T-cell (primary cell): ENCODE measurements at regions not wholly inside any gene's neighbourhood (a gene's known extent, or its start where the extent isn't known, plus 50 kb on each side); places are given as distances from the start of the nearest gene placed in this dataset.

Experiments used
- ATAC-seq, 4 experiments: fragments of 200-7000 bp in 3 of 4; fragments of 150-1000 bp in 1 of 4; cut with Tn5 transposase; replicated peaks in 1 of 4; 1 replicate in 3 of 4; 2 replicates in 1 of 4; pipeline ENCODE4 v1.10.0; 2021; ENCODE audit warnings: moderate library complexity in 3 of 4, mild to moderate bottlenecking in 2 of 4, moderate number of reproducible peaks in 1 of 4
- CTCF ChIA-PET, 2 donors: fragments of 300-600 bp; sonication (Branson Sonifier 250); formaldehyde crosslinking; loops; one replicate each; lab custom pipeline; 2022; ENCODE audit warnings: antibody characterized with exemption in 2 of 2; lab: Charles Lee
- POLR2A ChIA-PET, 2 donors: fragments of 300-600 bp; sonication (Branson Sonifier 250); formaldehyde crosslinking; loops; one replicate each; lab custom pipeline; 2022; ENCODE audit warnings: antibody characterized with exemption in 2 of 2; lab: Charles Lee
- DNase-seq, 35 experiments: peaks; one replicate each; pipeline versions ENCODE4 v3.0.0 to v3.0.0-alpha.2; 2013 to 2023
- H3K27ac ChIP-seq: one replicate; pipeline ENCODE4 v1.5.1; 2013; ENCODE audit warnings: low read length
- H3K27me3 ChIP-seq, 2 experiments: replicated peaks in 1 of 2; 1 replicate in 1 of 2; 2 replicates in 1 of 2; pipeline versions ENCODE4 v1.6.1 to v1.7.0; 2013; ENCODE audit warnings: low read length in 1 of 2, mixed read lengths in 1 of 2; ENCODE audit not compliant: control insufficient read depth in 2 of 2, insufficient read depth in 2 of 2; ENCODE audit errors: extremely low read depth in 1 of 2
- H3K36me3 ChIP-seq, 2 donors: 1 replicate in 1 of 2; 2 replicates in 1 of 2; pipeline versions ENCODE4 v1.6.1 to v1.7.0; 2013; ENCODE audit warnings: low read length in 1 of 2; ENCODE audit not compliant: control insufficient read depth in 2 of 2, insufficient read depth in 1 of 2; ENCODE audit errors: extremely low read depth in 1 of 2
- H3K4me1 ChIP-seq, 2 experiments: 1 replicate in 1 of 2; 2 replicates in 1 of 2; pipeline versions ENCODE4 v1.6.1 to v1.7.0; 2013; ENCODE audit warnings: low read length in 2 of 2, mixed read lengths in 1 of 2; ENCODE audit not compliant: insufficient read depth in 2 of 2, control insufficient read depth in 1 of 2; ENCODE audit errors: extremely low read depth in 1 of 2
- H3K4me3 ChIP-seq, 2 donors: 1 replicate in 1 of 2; 2 replicates in 1 of 2; pipeline versions ENCODE4 v1.5.1 to v1.7.0; 2013; ENCODE audit warnings: mild to moderate bottlenecking in 2 of 2, low read length in 1 of 2, moderate library complexity in 1 of 2; ENCODE audit not compliant: control insufficient read depth in 1 of 2; ENCODE audit errors: extremely low read depth in 1 of 2
- H3K9me3 ChIP-seq: 2 replicates; pipeline ENCODE4 v1.7.0; 2013
- H3K27ac Mint-ChIP-seq, 2 donors: one replicate each; pipeline ENCODE4 v1.8.0; 2020 to 2021; ENCODE audit warnings: mild to moderate bottlenecking in 2 of 2, mixed read lengths in 2 of 2
- H3K27me3 Mint-ChIP-seq, 2 donors: one replicate each; pipeline ENCODE4 v1.8.0; 2021 to 2022; ENCODE audit warnings: mixed read lengths in 2 of 2
- H3K36me3 Mint-ChIP-seq: one replicate; pipeline ENCODE4 v1.8.0; 2021; ENCODE audit warnings: mixed read lengths
- H3K4me1 Mint-ChIP-seq, 3 donors: one replicate each; pipeline ENCODE4 v1.8.0; 2020 to 2022; ENCODE audit warnings: mixed read lengths in 3 of 3, mild to moderate bottlenecking in 1 of 3
- H3K4me3 Mint-ChIP-seq, 3 donors: one replicate each; pipeline ENCODE4 v1.8.0; 2020 to 2022; ENCODE audit warnings: mild to moderate bottlenecking in 3 of 3, mixed read lengths in 3 of 3, moderate library complexity in 3 of 3
- H3K9me3 Mint-ChIP-seq, 3 donors: one replicate each; pipeline ENCODE4 v1.8.0; 2020 to 2022; ENCODE audit warnings: mixed read lengths in 3 of 3
- WGBS: methylation state at CpG from one replicate; pipeline ENCODE4 v1.1.5; 2013; ENCODE audit warnings: missing lambda C conversion rate; ENCODE audit not compliant: insufficient coverage; 5-methylcytosine and 5-hydroxymethylcytosine counted together

GRCh38 chr9:119420231-119420630, 51.0 kb upstream of the BRINP1 start:
- Histone ChIP-seq H3K27me3 (no peaks in the 10 kb centered on the region), H3K4me3 (no peak overlapping the region), H3K36me3 (no peaks in the 10 kb centered on the region), H3K9me3 (no peaks in the 10 kb centered on the region), H3K4me1 (no peaks in the 10 kb centered on the region), H3K27ac (no peak overlapping the region)
- no peak for DNase-seq
- ChIA-PET CTCF (no interaction called here), POLR2A (no interaction called here)
- Mint-ChIP-seq H3K36me3 (no peaks in the 10 kb centered on the region), H3K4me3 (no peak overlapping the region), H3K27ac (no peak overlapping the region), H3K9me3 (peaks cover 0 to 13% (median 5%) of the 10 kb centered on the region in 3 donors), H3K27me3 (peaks cover 0 to 3% of the 10 kb centered on the region in 2 donors), H3K4me1 (no peaks in the 10 kb centered on the region)
- 63% methylated on average over 1 of the region's 2 CpGs for WGBS
- ATAC-seq: no peak
